GF-D8 (cell line): ENCODE measurements at regions not wholly inside any gene's neighbourhood (a gene's known extent, or its start where the extent isn't known, plus 50 kb on each side); places are given as distances from the start of the nearest gene placed in this dataset.

Experiments
- DNase-seq: peaks from one replicate; lab custom pipeline; 2025; lab: John Stamatoyannopoulos, UW

GRCh38 chr9:79312686-79313421 lies 258.9 kb upstream of the TLE4 start:
- no peak for DNase-seq

GRCh38 chr9:79325501-79325900 lies 246.3 kb upstream of the TLE4 start:
- no peak for DNase-seq

DNA sequence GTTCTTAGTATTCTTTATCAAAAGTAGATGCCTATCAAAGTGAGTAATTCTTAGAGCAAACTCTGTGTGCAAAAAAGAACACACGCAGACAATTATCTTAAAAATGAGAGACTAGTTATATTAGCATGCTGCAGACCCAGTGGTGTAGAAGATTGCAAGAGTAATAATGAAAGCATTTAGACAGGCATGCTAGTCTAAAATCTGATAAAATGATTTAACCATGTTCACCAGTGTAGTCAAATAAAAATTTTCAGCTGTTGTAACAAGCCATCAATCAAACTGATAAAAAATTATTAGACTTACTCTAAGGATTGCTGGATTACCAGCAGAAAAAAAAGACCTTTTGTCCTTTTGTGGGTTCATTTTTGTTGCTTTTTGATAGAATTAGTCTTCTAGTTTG lies 241.9 kb upstream of the TLE4 start:
- no peak for DNase-seq

GRCh38 chr9:79334001-79334400 lies 237.8 kb upstream of the TLE4 start:
- no peak for DNase-seq

- DNase-seq = no peak
Observed at GRCh38 chr9:79334711-79335110, 237.1 kb upstream of the TLE4 start.

- DNase-seq = no peak
Observed at GRCh38 chr9:79335987-79336386, 235.8 kb upstream of the TLE4 start.

- no peak for DNase-seq
Observed at GRCh38 chr9:79341561-79341960, 230.2 kb upstream of the TLE4 start.

DNA sequence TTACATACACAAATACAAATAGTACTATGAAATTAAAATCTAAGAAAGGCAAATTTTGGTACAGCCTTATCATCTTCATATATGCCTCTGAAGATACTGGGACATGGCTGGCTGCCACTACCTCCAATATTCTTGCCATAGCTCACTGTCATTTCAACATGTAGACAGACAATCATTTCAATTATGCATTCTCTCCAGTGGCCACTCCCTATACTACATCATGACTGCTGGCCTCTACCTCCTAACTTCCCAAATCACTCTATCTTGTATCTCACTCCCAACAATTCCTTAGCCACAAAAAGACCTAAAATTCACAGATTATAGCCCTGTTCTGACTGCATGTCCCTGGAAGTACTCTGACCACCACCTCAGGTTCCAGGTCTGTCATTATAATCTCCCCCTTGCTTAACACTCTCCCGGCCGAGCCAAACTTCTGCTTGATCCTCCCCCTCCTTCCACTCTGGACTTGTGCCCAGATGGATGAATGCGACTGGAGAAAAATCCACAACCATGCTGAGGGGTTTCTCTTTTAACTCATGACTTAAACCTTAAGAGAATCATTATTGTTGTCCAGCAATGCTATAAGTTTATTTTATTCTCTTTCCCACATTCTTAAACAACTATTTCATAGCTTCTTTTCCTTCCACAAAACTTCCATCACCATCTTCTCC lies 225.3 kb upstream of the TLE4 start:
- no peak for DNase-seq

- no peak for DNase-seq
Observed at GRCh38 chr9:79352322-79352721, 219.4 kb upstream of the TLE4 start.

GRCh38 chr9:79353856-79354520 lies 217.8 kb upstream of the TLE4 start:
- no peak for DNase-seq

GRCh38 chr9:79357194-79357593 lies 214.6 kb upstream of the TLE4 start:
- no peak for DNase-seq

DNA sequence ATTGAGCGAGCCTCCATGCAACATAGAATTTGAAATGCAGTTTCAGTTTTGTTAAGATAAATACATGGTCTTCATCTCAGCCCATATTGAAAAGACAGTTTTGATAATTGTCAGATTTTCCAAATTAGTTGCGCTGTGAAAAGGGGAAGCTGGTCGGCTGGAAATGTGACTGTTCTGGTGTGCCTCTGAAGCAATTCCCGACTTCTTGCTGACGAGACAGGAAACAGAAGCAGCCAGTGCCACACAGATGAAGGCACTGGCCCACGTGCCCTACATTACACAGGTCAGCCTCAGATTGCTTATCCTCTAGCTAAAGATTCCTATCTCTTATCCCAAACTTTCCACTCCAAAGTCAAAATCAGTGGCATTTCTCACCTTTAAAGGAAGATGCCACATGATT lies 214.1 kb upstream of the TLE4 start:
- DNase-seq = no peak

DNA sequence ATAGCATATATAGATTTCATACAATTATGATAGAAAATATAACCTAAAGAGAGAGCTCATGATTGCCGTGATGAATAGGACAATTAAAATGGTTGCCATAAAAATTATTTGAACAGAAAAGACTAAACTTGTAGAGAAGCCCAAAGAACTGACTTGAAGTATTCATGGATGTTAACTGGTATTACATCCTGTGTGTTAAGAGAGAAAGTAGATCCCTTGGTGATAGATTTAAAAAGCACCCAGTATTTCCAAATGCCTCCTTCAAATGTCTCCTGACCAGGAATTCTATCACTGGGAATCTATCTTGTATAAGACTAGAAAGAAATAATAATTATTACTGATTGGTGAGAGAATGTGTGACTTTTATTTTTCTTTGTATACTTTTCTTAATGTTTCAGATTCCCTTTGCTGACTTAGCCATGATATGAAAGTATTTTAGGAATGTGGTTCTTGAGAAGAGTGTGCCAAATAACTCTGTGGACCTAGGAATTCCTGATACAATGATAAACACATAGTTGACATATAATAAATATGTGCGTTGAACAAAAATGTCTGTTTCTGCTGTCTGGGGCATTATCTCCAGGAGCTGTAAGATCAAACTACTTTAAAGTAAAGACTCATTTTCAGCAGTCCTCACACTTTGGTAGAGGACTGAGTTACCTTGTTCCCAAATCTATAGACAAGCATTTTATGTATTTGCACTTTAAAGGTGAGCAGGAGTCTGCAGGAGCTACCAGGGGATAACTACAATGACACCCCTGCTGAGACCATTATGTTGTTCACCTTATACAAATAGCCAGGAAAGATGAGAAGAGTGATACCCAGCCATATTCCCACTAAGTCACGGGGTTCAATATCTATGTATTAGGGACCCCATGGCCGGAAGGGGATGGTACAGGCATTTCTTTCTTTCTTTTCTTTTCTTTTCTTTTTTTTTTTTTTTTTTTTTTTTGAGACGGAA lies 211.1 kb upstream of the TLE4 start:
- no peak for DNase-seq

DNA sequence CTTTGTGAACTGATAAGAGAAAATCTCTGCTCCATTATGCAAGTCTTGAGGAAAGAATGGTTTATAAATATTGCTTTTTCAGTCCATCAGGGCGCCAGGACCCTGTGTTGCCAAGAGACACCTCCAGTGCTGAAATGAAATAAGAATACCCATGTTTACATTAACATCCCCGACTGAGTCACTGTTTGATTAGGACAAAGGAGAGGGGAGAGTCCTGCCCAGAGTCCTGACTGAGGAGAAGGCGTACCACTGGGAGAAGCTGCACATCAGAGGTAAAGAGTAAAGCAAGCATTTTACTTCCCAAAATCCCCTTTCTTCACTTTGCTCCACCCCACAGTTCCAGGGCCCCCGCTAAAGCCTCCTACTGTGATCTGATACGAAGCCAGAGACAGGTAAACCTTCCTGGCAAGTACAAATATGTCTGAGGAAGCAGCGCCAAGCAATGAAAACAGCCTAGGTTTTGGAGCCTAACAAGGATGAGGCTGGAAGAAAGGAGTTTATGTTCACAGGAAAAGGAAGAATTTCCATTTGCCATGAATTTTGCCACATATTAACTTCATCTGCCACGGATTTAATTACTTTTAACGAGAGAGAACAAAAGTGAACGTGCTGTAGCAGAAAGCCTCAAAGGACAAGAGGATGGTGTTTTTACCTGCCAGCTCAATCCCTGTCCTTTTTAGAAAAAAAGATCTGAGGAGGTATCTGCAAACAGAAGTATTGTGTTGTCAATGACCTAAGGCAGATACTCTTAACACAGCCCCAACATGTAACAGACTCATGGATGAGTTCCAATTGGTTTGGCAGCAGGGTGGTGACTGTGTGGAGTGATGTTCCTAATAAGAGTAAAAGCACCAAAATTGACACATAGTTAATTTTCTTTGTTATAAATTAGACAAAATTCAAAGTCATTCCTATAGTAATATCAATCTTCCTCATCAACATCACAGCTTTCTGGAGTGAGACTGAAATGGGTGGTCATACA lies 209.4 kb upstream of the TLE4 start:
- DNase-seq = no peak

DNA sequence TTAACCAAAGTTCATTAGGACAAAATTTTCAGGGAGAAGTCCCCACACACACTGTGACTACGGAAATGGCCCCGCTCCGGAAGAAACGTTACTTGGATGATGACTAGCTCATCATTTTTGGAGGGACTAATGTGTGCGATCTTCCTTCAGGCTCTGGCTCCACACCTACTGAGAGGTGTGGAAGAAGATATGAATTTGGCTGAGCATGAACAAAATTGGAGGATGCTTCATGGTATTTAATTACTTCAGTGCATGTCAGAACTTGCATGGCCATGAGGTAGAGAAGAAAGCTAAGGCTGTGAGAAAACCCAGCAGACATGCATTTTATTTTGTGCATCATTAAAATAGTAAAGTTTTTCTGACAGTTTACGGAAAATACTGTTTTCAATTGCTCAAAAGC lies 202.1 kb upstream of the TLE4 start:
- no peak for DNase-seq

DNA sequence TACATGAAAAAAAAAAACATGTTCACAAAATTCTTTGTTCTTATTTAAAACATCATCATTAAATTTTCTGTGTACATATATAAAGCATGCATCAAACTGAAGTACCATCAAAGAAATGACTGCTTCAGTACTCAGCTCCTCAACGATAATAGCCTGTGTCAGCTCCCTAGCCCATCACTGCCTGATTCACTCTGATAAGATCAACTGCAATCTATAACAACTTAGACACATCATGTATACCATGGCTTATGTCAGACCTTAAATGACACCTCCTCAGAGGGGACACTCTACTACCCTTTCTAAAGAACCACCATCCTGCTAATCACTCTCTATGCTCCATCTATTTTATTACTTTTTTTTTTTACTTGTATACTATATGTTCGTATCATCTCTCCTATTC lies 200.5 kb upstream of the TLE4 start:
- no peak for DNase-seq

GRCh38 chr9:79371948-79372555 lies 199.7 kb upstream of the TLE4 start:
- DNase-seq = no peak

GRCh38 chr9:79377339-79377855 lies 194.4 kb upstream of the TLE4 start:
- no peak for DNase-seq

GRCh38 chr9:79378107-79378506 lies 193.7 kb upstream of the TLE4 start:
- DNase-seq = no peak

- DNase-seq = no peak
Observed at GRCh38 chr9:79382044-79382443, 189.7 kb upstream of the TLE4 start.
